HepG2 (cell line): ENCODE measurements at regions not wholly inside any gene's neighbourhood (a gene's known extent, or its start where the extent isn't known, plus 50 kb on each side); places are given as distances from the start of the nearest gene placed in this dataset.

Source experiments
- ATAC-seq: fragments of 200-7000 bp; cut with Tn5 transposase; 3 replicates; pipeline ENCODE4 v1.9.1; 2020; ENCODE audit warnings: mild to moderate bottlenecking, moderate library complexity
- BruUV-seq: library from RNA; stranded (reverse); fragments of 400-500 nt; replicated peaks from 2 replicates; lab custom pipeline; 2021; lab: Mats Ljungman, UMichigan
- CTCF ChIA-PET: fragments of 300-600 bp; formaldehyde crosslinking; extraction: SDS; loops from one replicate; lab custom pipeline; 2021; ENCODE audit warnings: low total read pairs, inconsistent platforms, low intra/inter-chr PET ratio; lab: Yijun Ruan, JAX
- POLR2A ChIA-PET: fragments of 350-600 bp; sonication (Branson Sonifier 250); formaldehyde crosslinking; loops from one replicate; lab custom pipeline; 2020; ENCODE audit warnings: antibody characterized with exemption, inconsistent platforms; lab: Yijun Ruan, JAX
- DNase-seq: peaks from one replicate; pipeline ENCODE4 v3.0.0-alpha.2; 2015; ENCODE audit warnings: low spot score
- FAIRE-seq: peaks from 3 replicates; lab custom pipeline; 2011; peaks lifted over from hg19 to GRCh38; lab: Jason Lieb, UNC
- H2AFZ ChIP-seq: one replicate; pipeline ENCODE4 v1.6.1; 2011; ENCODE audit warnings: low read length, inconsistent platforms
- H3K27ac ChIP-seq: fragments of 300-600 bp; 3 replicates; pipeline ENCODE4 v1.8.0; 2011; ENCODE audit warnings: mixed run types, mild to moderate bottlenecking, mixed read lengths, low read length, inconsistent platforms; ENCODE audit not compliant: insufficient read depth; ENCODE audit errors: extremely low read length
- H3K27me3 ChIP-seq, 2 experiments: fragments of 200-600 bp in 1 of 2; 2 replicates in 1 of 2; 3 replicates in 1 of 2; pipeline versions ENCODE4 v1.6.0 to v1.8.0; 2011; ENCODE audit warnings: low read length in 2 of 2, mild to moderate bottlenecking in 2 of 2, moderate library complexity in 2 of 2, inconsistent platforms in 1 of 2; ENCODE audit not compliant: insufficient read depth in 2 of 2, control insufficient read depth in 1 of 2
- H3K36me3 ChIP-seq, 2 experiments: fragments of 200-600 bp in 1 of 2; replicated peaks in 1 of 2; 2 replicates in 1 of 2; 3 replicates in 1 of 2; pipeline versions ENCODE4 v1.5.1 to v1.8.0; 2011; ENCODE audit warnings: low read length in 2 of 2, inconsistent platforms in 1 of 2; ENCODE audit not compliant: insufficient read depth in 2 of 2, control insufficient read depth in 1 of 2
- H3K4me1 ChIP-seq: 2 replicates; pipeline ENCODE4 v1.5.1; 2012; ENCODE audit warnings: low read length, inconsistent platforms; ENCODE audit not compliant: insufficient read depth
- H3K4me2 ChIP-seq: 2 replicates; pipeline ENCODE4 v1.6.0; 2011; ENCODE audit warnings: low read depth, low read length, inconsistent platforms
- H3K4me3 ChIP-seq, 3 experiments: fragments of 200-600 bp in 1 of 3; sonication (generic), shearing (Covaris generic) in 1 of 3; replicated peaks in 1 of 3; 2 replicates each; pipeline ENCODE4 v1.5.1; 2011 to 2016; ENCODE audit warnings: low read length in 3 of 3, inconsistent platforms in 2 of 3, low read depth in 2 of 3, mild to moderate bottlenecking in 2 of 3, control low read depth in 1 of 3, mixed read lengths in 1 of 3; ENCODE audit not compliant: insufficient read depth in 1 of 3
- H3K79me2 ChIP-seq: one replicate; pipeline ENCODE4 v1.6.1; 2011; ENCODE audit warnings: low read length, inconsistent platforms; ENCODE audit not compliant: insufficient read depth
- H3K9ac ChIP-seq: 2 replicates; pipeline ENCODE4 v1.6.0; 2011; ENCODE audit warnings: mild to moderate bottlenecking, low read depth, low read length, inconsistent platforms; ENCODE audit not compliant: insufficient read depth
- H3K9me3 ChIP-seq: 2 replicates; pipeline ENCODE4 v1.5.1; 2012; ENCODE audit warnings: mild to moderate bottlenecking, low read length
- H4K20me1 ChIP-seq: 2 replicates; pipeline ENCODE4 v1.6.0; 2011; ENCODE audit warnings: inconsistent platforms, mild to moderate bottlenecking, low read length, moderate library complexity; ENCODE audit not compliant: insufficient read depth
- AGO2 ChIP-seq: fragments of 200-400 bp; formaldehyde crosslinking; optimal IDR thresholded peaks from 2 replicates; pipeline ENCODE3; 2017; ENCODE audit warnings: mild to moderate bottlenecking, low read depth, low read length, moderate library complexity
- BHLHE40 ChIP-seq: IDR thresholded peaks from 2 replicates; pipeline ENCODE4 v1.6.1; 2011; ENCODE audit warnings: low read length, improper control_type of control experiment
- FOSL2 ChIP-seq: sonication (generic); formaldehyde crosslinking; IDR thresholded peaks from 2 replicates; pipeline ENCODE4 v1.4.0; 2020; ENCODE audit warnings: missing genetic modification reagents
- LBX2 ChIP-seq: sonication (generic); formaldehyde crosslinking; IDR thresholded peaks from 2 replicates; pipeline ENCODE4 v1.5.0; 2020; ENCODE audit warnings: missing genetic modification reagents, mild to moderate bottlenecking, borderline replicate concordance
- MED13 ChIP-seq: sonication (generic); formaldehyde crosslinking; IDR thresholded peaks from 2 replicates; pipeline ENCODE4 v1.5.0; 2020; ENCODE audit warnings: missing genetic modification reagents
- PRDM4 ChIP-seq: sonication (generic); formaldehyde crosslinking; IDR thresholded peaks from 2 replicates; pipeline ENCODE4 v1.9.0; 2021; ENCODE audit warnings: missing genetic modification reagents, borderline replicate concordance
- PRMT3 ChIP-seq: sonication (generic); formaldehyde crosslinking; IDR thresholded peaks from 2 replicates; pipeline ENCODE4 v1.8.1; 2022; ENCODE audit warnings: low read depth, mild to moderate bottlenecking, moderate library complexity, missing genetic modification reagents, borderline replicate concordance
- PRPF4 ChIP-seq: fragments of 200-400 bp; formaldehyde crosslinking; IDR thresholded peaks from 2 replicates; pipeline ENCODE4 v1.6.1; 2016; ENCODE audit warnings: low read length, low read depth; ENCODE audit not compliant: poor library complexity, severe bottlenecking
- ZIK1 ChIP-seq: sonication (generic); formaldehyde crosslinking; IDR thresholded peaks from 2 replicates; pipeline ENCODE4 v1.5.0; 2020; ENCODE audit warnings: mild to moderate bottlenecking, low read depth, missing genetic modification reagents, borderline replicate concordance
- ZNF589 ChIP-seq: sonication (generic); formaldehyde crosslinking; conservative IDR thresholded peaks from 2 replicates; pipeline ENCODE4 v1.8.0; 2022; ENCODE audit warnings: mild to moderate bottlenecking, moderate library complexity, missing genetic modification reagents
- ZNF766 ChIP-seq: sonication (generic); formaldehyde crosslinking; IDR thresholded peaks from 2 replicates; pipeline ENCODE4 v1.5.0; 2020; ENCODE audit warnings: missing genetic modification reagents, borderline replicate concordance
- WGBS: methylation state at CpG from one replicate; pipeline ENCODE4 v1.1.6; 2017; ENCODE audit warnings: low lambda C conversion rate; 5-methylcytosine and 5-hydroxymethylcytosine counted together
- in situ Hi-C: cut with HindIII; loops from 2 replicates; pipeline ENCODE4 v1.10.0; 2017; ENCODE audit warnings: low pct_unique_long_range_greater_than_20kb; ENCODE audit not compliant: extremely low pct_ligation_motif_present
- intact Hi-C: fragments of 100-400 bp; cut with micrococcal nuclease; formaldehyde crosslinking; loops from one replicate; pipeline ENCODE4 v1.10.0; 2022; ENCODE audit not compliant: unreplicated experiment

GRCh38 chr5:2282034-2282690 is 399.4 kb upstream of the IRX4 start:
- 9% methylated on average over 6 of the region's 11 CpGs for WGBS
- Histone ChIP-seq H3K4me2 (no peak overlapping the region), H3K36me3 (no peaks in the 10 kb centered on the region), H3K9ac (no peak overlapping the region), H4K20me1 (no peaks in the 10 kb centered on the region), H2AFZ (no peak overlapping the region), H3K9me3 (no peaks in the 10 kb centered on the region), H3K79me2 (no peaks in the 10 kb centered on the region), H3K4me3 (no peak overlapping the region), H3K4me1 (no peaks in the 10 kb centered on the region), H3K27me3 (no peaks in the 10 kb centered on the region; a peak in 2 of 5 replicates), H3K27ac (no peak overlapping the region)
- intact Hi-C loops (no loop called here), in situ Hi-C loops (no loop called here)
- no peak for DNase-seq
- POLR2A ChIA-PET = no interaction called here
- TF ChIP-seq MED13 (CRISPR knock-in tag) (no peak), PRDM4 (no peak), ZIK1 (CRISPR knock-in tag) (no peak), ZNF589 (no peak), PRMT3 (CRISPR knock-in tag) (no peak), ZNF766 (CRISPR knock-in tag) (no peak), FOSL2 (CRISPR knock-in tag) (no peak), PRPF4 (no peak), LBX2 (CRISPR knock-in tag) (no peak), BHLHE40 (no peak), AGO2 (no peak)
- no TSS peak for BruUV-seq
- no peak for ATAC-seq
- no peak for FAIRE-seq
- CTCF ChIA-PET = no interaction called here
